ENCODE measurements at regions not wholly inside any gene's neighbourhood (a gene's known extent, or its start where the extent isn't known, plus 50 kb on each side); places are given as distances from the start of the nearest gene placed in this dataset.

GRCh38 chr10:47152861-47153349, 147.1 kb upstream of the GDF10 start:
- no peak overlapping the region for H3K27ac ChIP-seq
- TF ChIP-seq CTCF (IDR thresholded peaks at IDR 0.05), result peak in 1 of 3 experiments; percentile 37
- TF ChIP-seq POLR2A (IDR thresholded peaks at IDR 0.05), result no peak
- H3K9me3 ChIP-seq, result no peaks in the 10 kb centered on the region
- H3K36me3 ChIP-seq (ENCODE audit: low read depth, missing control alignments), result no peaks in the 10 kb centered on the region
- no peak for DNase-seq
- 75 to 82% methylated on average over 3 of the region's 3 CpGs for WGBS, 2 donors
- no peaks in the 10 kb centered on the region for H3K27me3 ChIP-seq
- H3K4me1 ChIP-seq, result no peaks in the 10 kb centered on the region
- H3K4me3 ChIP-seq, result no peak overlapping the region
- intact Hi-C loops (cut with DNase I; ENCODE audit: low total_unique reads), result no loop called here

- Histone ChIP-seq H3K4me1 (no peaks in the 10 kb centered on the region), H3K9me3 (no peaks in the 10 kb centered on the region), H3K27ac (no peak overlapping the region), H3K36me3 (ENCODE audit: low read depth, missing control alignments) (no peaks in the 10 kb centered on the region), H3K4me3 (no peak overlapping the region), H3K27me3 (no peaks in the 10 kb centered on the region)
- TF ChIP-seq CTCF (IDR thresholded peaks at IDR 0.05) (no peak), POLR2A (IDR thresholded peaks at IDR 0.05) (no peak)
- intact Hi-C loops (cut with DNase I; ENCODE audit: low total_unique reads), result no loop called here
- no peak for DNase-seq
These were observed 145.2 kb upstream of the GDF10 start for GRCh38 chr10:47154762-47155161.

GRCh38 chr10:47156873-47157272, 143.1 kb upstream of the GDF10 start:
- Histone ChIP-seq H3K4me3 (no peak overlapping the region), H3K27ac (no peak overlapping the region), H3K36me3 (ENCODE audit: low read depth, missing control alignments) (no peaks in the 10 kb centered on the region), H3K27me3 (no peaks in the 10 kb centered on the region), H3K4me1 (no peaks in the 10 kb centered on the region), H3K9me3 (no peaks in the 10 kb centered on the region)
- 77 to 90% methylated on average over 3 to 4 of the region's 4 CpGs for WGBS, 2 donors
- TF ChIP-seq CTCF (IDR thresholded peaks at IDR 0.05) (no peak), POLR2A (IDR thresholded peaks at IDR 0.05) (no peak)
- intact Hi-C loops (cut with DNase I; ENCODE audit: low total_unique reads), result no loop called here
- DNase-seq, result no peak

GRCh38 chr10:47158116-47159071, 141.6 kb upstream of the GDF10 start:
- intact Hi-C loops (cut with DNase I; ENCODE audit: low total_unique reads), result no loop called here
- no peak for TF ChIP-seq CTCF (IDR thresholded peaks at IDR 0.05)
- no peaks in the 10 kb centered on the region for H3K9me3 ChIP-seq
- WGBS, 2 donors, result 90% methylated on average over 10 of the region's 10 CpGs
- no peaks in the 10 kb centered on the region for H3K4me1 ChIP-seq
- no peak for DNase-seq
- no peaks in the 10 kb centered on the region for H3K27me3 ChIP-seq
- no peak overlapping the region for H3K27ac ChIP-seq
- H3K36me3 ChIP-seq (ENCODE audit: low read depth, missing control alignments), result no peaks in the 10 kb centered on the region
- H3K4me3 ChIP-seq, result no peak overlapping the region
